GM19397 (cell line): ENCODE measurements at regions not wholly inside any gene's neighbourhood (a gene's known extent, or its start where the extent isn't known, plus 50 kb on each side); places are given as distances from the start of the nearest gene placed in this dataset.

Experiments used
- ATAC-seq: cut with Tn5 transposase; IDR thresholded peaks from one replicate; pipeline ENCODE4 v1.9.1; 2021; ENCODE audit warnings: mild to moderate bottlenecking, moderate library complexity; ENCODE audit not compliant: unreplicated experiment

GRCh38 chr3:147582642-147583041 is 173.5 kb downstream of the ZIC1 start:
- ATAC-seq: no peak

- no peak for ATAC-seq
These were observed 179.9 kb downstream of the ZIC1 start for GRCh38 chr3:147589016-147589415.

DNA sequence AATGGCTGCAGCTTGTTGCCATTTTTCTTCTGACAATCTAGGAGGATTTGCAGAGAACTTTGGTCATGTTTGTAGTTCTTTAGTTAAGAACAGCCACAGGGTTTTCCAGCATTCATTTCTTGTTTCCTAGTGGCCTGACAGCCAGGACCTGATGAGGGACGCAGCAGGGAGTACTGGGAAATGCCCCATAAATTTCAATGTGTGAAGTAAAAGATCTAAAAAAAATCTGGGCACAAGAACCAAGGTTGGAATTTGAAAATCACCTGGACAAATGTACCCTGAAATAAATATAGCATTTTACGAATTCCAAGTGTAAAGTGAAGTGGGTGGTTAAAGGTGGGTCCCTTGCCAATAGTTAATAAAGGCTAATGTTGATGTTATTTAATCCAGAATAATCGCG is 195.0 kb downstream of the ZIC1 start:
- ATAC-seq: no peak

- ATAC-seq: no peak
These were observed 204.6 kb downstream of the ZIC1 start for GRCh38 chr3:147613725-147614124.

- no peak for ATAC-seq
These were observed 205.0 kb downstream of the ZIC1 start for GRCh38 chr3:147614210-147614609.

DNA sequence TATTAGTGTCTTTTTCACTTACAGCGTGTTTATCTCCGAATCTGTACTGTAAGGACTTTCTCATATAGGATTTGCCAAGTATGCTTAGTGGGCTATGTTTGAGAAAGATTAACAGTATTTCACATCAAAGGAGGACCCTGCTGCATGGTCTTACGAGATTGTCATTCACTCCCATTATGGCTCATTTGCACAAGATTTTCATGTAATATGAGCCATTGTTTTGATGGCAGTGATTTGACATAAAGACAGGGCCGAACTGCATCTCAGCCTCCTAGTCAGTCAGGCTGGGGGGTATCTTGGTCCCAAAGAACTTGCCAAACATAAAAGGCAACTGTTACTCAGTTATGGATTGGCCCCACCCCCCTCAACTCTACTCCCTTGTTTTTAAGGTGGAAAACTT is 205.9 kb downstream of the ZIC1 start:
- no peak for ATAC-seq

- no peak for ATAC-seq
These were observed 207.9 kb downstream of the ZIC1 start for GRCh38 chr3:147616998-147617619.

DNA sequence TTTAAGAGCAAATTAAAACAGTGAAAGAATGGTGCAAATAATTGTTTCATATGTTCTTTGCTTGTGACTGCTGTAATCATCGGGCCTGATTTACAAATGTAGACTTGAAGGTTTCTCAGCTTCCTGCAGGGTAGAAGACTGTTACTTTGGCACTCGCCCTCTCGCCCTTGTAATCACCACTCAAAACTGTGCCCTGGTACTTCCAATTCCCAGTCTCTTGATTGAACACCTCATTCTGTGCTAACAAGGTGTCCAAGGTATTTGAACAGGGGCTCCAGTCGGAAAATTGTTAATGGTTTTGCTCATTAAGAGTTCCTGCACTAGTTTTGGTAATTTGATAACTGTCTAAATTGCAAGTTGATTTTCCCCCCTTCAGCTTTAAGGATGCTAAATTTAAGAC is 209.5 kb downstream of the ZIC1 start:
- no peak for ATAC-seq

- ATAC-seq: no peak
These were observed 210.9 kb downstream of the ZIC1 start for GRCh38 chr3:147619921-147620560.

DNA sequence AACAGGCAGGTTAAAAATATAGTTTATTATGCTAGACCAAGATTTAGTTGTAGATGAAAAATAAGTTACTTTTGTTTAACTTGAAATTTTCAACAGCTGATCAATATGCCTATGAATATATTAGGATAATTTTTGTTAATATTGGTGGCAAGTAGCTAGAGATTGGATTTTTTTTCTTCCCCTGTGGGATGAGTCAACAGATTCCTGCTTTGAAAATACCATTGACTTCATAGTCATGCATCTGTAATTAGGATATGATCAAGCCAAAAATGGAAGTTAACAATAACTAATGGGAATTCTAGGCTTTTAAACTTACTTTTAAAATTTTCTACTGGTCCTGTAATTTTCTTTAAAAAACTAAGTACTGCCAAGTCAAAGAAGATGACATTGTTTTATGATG is 211.7 kb downstream of the ZIC1 start:
- no peak for ATAC-seq

DNA sequence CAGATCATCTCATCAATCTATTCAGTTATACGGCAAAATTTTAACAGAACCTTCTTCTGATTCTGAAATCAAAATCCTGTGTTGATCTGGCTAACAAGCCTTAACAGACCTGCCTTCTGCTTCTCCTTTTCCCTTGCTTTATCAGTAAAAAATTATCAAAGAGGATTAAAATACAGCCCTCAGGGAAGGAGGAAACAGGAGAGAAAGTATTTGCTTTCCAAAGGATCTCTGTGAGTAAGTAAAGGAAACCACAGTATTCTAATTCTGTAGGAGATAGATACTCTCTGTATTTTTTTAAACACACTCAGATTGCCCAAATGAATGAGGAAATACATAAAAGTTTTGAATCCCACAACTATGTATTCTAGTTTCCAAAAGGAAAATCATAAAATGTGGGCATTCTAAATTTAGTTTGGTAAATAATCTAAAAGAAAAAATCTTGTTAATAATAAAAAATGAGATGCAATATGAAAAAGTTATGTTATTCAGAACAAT is 221.8 kb downstream of the ZIC1 start:
- ATAC-seq: no peak

GRCh38 chr3:147640781-147641180 is 231.6 kb downstream of the ZIC1 start:
- ATAC-seq: no peak

DNA sequence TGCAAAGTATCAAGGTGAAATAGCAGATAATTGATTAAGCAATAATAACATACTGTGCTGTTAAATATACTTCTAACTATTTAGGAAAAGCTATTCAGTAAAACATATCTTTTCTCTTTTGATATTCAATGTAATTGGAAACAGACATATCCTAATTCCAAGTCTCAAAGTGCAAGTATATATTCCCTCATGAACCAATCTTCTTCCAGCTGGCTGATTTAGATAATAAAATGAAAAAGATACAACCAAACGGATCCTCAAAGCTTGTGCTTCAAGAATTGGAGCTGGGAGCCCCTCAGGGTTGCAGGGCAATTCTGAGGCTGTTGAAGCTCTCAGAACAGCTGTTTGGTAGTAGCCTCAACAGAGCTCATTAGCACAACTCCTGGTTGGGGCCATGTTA is 236.6 kb downstream of the ZIC1 start:
- no peak for ATAC-seq

- no peak for ATAC-seq
These were observed 240.3 kb downstream of the ZIC1 start for GRCh38 chr3:147649475-147649874.

DNA sequence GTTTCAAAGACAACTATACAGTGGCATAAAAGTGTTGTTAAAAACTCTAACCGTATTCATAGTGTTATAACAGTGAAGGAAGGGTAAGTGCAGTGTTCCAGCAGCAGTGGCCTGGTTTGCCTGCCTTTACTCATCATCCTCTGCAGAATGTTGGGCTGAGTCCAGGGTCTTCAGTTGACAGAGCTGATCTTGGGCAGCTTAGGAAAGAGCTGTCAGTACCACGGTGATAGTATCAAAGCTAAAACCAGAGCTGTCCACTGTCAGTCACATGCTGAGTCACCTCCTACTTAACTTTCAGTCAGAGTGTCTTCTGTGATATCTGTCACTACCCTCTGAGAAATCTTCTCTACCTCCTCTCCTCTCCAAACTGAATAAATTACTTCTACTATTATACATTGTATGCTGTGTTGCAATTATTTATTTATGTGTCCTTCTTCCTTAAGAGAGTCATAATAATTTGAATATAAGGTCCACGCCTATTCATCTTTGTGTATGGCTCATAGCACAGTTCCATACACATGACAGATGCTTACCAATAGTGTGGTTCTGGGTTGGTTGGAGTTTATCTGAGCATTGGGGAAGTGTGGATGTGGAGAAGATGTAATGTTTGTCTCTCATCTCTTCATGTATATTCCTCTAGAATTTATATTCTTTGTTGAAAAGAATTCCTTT is 242.1 kb downstream of the ZIC1 start:
- no peak for ATAC-seq

GRCh38 chr3:147652651-147653366 is 243.6 kb downstream of the ZIC1 start:
- no peak for ATAC-seq

- ATAC-seq: no peak
These were observed 244.3 kb downstream of the ZIC1 start for GRCh38 chr3:147653367-147653923.

DNA sequence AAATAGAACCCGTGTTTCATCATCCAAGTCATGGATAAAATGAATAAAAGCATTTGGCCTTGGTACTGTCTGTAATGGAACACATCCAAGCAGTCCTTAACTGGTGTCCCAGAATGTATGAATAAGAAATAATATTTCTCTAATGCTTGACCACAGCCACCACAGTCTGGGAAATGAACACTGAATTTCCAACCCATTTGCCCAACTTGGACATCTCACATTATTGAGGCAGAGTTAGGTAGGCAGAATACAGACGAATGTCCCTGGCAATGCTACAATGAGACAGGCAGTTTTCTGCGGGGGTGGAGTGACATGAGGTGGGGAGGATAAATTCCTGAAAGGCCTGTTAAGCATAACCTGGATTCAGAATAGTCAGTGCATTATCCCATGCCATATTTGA is 245.7 kb downstream of the ZIC1 start:
- no peak for ATAC-seq

GRCh38 chr3:147655236-147655635 is 246.1 kb downstream of the ZIC1 start:
- ATAC-seq: no peak

- ATAC-seq: no peak
These were observed 246.9 kb downstream of the ZIC1 start for GRCh38 chr3:147656023-147656422.

DNA sequence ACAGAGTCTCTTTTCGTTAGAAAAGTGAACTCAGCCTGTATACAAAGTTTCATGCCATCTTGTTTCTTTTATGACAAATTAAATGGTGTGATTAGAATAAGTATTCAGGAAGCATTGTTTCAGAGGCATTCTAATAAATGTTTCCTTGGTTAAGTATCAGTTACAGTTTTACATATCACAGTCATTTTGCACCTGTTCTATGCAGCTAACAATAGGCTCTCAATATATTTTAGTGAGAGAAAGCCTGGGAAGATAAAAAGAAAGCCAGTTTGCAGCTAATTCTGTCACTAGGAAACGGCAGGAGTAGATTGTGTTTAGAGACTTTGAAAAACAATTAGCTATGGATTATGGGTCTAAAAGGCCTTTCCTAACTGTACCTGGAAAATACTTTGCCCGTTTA is 252.8 kb downstream of the ZIC1 start:
- no peak for ATAC-seq
